ENCODE measurements at regions not wholly inside any gene's neighbourhood (a gene's known extent, or its start where the extent isn't known, plus 50 kb on each side); places are given as distances from the start of the nearest gene placed in this dataset.
A peak's percentile ranks its signal among the peaks of the same experiment; 100 is the strongest.

DNA sequence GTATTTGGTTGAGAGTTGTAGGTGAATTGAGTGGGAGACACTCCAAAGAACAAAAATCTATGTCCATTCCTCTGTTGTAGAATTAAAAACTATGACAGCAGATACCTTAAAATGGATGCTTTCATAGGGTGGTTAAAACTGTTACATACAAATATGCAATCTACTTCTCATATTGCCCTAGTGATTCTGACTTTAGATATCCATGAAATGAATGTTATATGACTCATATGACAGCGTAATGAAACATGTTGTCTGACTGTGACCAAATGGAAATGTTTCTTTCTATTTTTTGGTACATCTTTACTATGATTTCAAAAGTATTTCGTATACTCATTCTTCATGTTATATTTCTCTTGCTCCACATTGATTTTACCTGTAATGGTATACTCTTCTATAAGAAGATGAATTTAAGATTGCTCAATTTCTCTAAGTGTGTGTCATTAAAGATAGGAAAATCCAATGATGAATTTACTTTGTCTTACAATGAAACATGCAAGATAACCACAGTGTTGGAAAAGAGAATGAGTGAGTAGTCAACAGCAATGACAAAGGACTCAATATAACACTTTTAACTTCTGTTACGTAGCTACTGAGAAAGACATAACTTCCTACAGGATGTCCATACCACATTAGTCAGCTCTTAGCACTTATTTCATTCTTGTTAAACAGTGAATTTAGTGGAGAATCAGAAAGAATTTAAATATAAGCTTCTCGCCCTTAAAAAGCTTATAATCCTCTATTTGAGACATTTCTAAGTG, 79.3 kb upstream of the LSAMP start:
- ChIA-PET CTCF (no interaction called here), POLR2A (ENCODE audit: unreplicated experiment) (no interaction called here)
- no peaks in the 10 kb centered on the region for H4K20me1 ChIP-seq (ENCODE audit: insufficient read depth, low read length)
- no peak overlapping the region for H2BK15ac ChIP-seq (ENCODE audit: low read depth, low read length)
- H3K9ac ChIP-seq (ENCODE audit: low read depth, low read length) = no peak overlapping the region
- in situ Hi-C loops (cut with MboI; ENCODE audit: low sequenced_read_pairs) (no loop called here), intact Hi-C loops (cut with micrococcal nuclease) (no loop called here), dilution Hi-C loops (cut with HindIII; ENCODE audit: low sequenced_read_pairs, unreplicated experiment) (no loop called here)
- H3K4me2 ChIP-seq (ENCODE audit: low read depth, low read length) = no peak overlapping the region
- H3K14ac ChIP-seq (replicated peaks; ENCODE audit: low read depth, low read length) = no peak overlapping the region
- BruUV-seq (replicated peaks) = no TSS peak
- H3K18ac ChIP-seq (ENCODE audit: low read depth, low read length) = no peak overlapping the region
- no peak overlapping the region for H2AK9ac ChIP-seq (replicated peaks; ENCODE audit: low read depth, low read length, poor library complexity)
- no peak overlapping the region for H3K4me3 ChIP-seq (ENCODE audit: insufficient read depth, low read depth, low read length)
- WGBS, 2 experiments (ENCODE audit: extremely low coverage in 2 of 2, insufficient read length in 1 of 2) = no CpG with 5 or more reads among the region's 4 CpGs
- H3K9me3 ChIP-seq (ENCODE audit: control insufficient read depth, insufficient read depth, low read length) = no peaks in the 10 kb centered on the region
- no peaks in the 10 kb centered on the region for H3K4me1 ChIP-seq (ENCODE audit: control insufficient read depth, insufficient read depth, low read length)
- peak; percentile 48 for DNase-seq
- H3K4ac ChIP-seq (ENCODE audit: low read depth, low read length) = no peak overlapping the region
- no peaks in the 10 kb centered on the region for H3K79me1 ChIP-seq (ENCODE audit: low read depth in 1 of 2, low read length in 2 of 2)
- H2BK5ac ChIP-seq (ENCODE audit: low read depth, low read length, poor library complexity, severe bottlenecking) = peak overlapping the region; percentile 19
- H4K8ac ChIP-seq (ENCODE audit: low read depth in 2 of 2, low read length in 2 of 2) = no peak overlapping the region
- ATAC-seq (ENCODE audit: low read depth) = peak; percentile 65
- no peak overlapping the region for H2AFZ ChIP-seq (replicated peaks; ENCODE audit: low read length, poor library complexity)
- no peaks in the 10 kb centered on the region for H3K36me3 ChIP-seq (ENCODE audit: control insufficient read depth, insufficient read depth, low read length)
- no peak overlapping the region for H2BK20ac ChIP-seq (ENCODE audit: low read depth, low read length)
- no peaks in the 10 kb centered on the region for H3K9me1 ChIP-seq (ENCODE audit: insufficient read depth, low read length)
- no peak overlapping the region for H4K91ac ChIP-seq (ENCODE audit: insufficient read depth, low read depth, low read length)
- H3K56ac ChIP-seq (ENCODE audit: extremely low read depth, insufficient read depth, low read length) = no peak overlapping the region
- H2AK5ac ChIP-seq (ENCODE audit: low read depth, low read length) = no peak overlapping the region
- TF ChIP-seq MAFK (IDR thresholded peaks at IDR 0.05; ENCODE audit: low read depth, low read length) = no peak
- TF ChIP-seq FOS (IDR thresholded peaks at IDR 0.05; ENCODE audit: low read depth, low read length) = peak; percentile 35; the same call in 1 of the 2 replicates
- H4K5ac ChIP-seq (ENCODE audit: low read depth, low read length) = no peak overlapping the region
- H3K27ac ChIP-seq (ENCODE audit: insufficient read depth, low read length) = no peak overlapping the region
- no peaks in the 10 kb centered on the region for H3K27me3 ChIP-seq (ENCODE audit: control insufficient read depth, insufficient read depth, low read length)
- no peak overlapping the region for H2BK120ac ChIP-seq (ENCODE audit: low read depth, low read length)
- no peak overlapping the region for H3K23ac ChIP-seq (ENCODE audit: low read depth, low read length)
